OCI-LY1 (cell line): ENCODE measurements at regions not wholly inside any gene's neighbourhood (a gene's known extent, or its start where the extent isn't known, plus 50 kb on each side); places are given as distances from the start of the nearest gene placed in this dataset.

Experiments used
- EZH2 ChIP-seq: fragments of 200-600 bp; sonication (generic), shearing (Covaris generic); IDR thresholded peaks from 2 replicates; pipeline ENCODE4 v1.8.0; 2017; ENCODE audit warnings: borderline replicate concordance, mixed run types, mild to moderate bottlenecking, antibody characterized with exemption, low read length, moderate library complexity, mixed read lengths
- TF ChIP-seq, protein P1 (sequence below): fragments of 200-600 bp; sonication (generic), shearing (Covaris generic); IDR thresholded peaks from 2 replicates; pipeline ENCODE4 v1.5.1; 2017; ENCODE audit warnings: mild to moderate bottlenecking, antibody characterized with exemption, low read length, moderate library complexity, mixed read lengths

GRCh38 chr14:44135972-44136371, 371.1 kb downstream of the FSCB start:
- TF ChIP-seq, protein P1, sequence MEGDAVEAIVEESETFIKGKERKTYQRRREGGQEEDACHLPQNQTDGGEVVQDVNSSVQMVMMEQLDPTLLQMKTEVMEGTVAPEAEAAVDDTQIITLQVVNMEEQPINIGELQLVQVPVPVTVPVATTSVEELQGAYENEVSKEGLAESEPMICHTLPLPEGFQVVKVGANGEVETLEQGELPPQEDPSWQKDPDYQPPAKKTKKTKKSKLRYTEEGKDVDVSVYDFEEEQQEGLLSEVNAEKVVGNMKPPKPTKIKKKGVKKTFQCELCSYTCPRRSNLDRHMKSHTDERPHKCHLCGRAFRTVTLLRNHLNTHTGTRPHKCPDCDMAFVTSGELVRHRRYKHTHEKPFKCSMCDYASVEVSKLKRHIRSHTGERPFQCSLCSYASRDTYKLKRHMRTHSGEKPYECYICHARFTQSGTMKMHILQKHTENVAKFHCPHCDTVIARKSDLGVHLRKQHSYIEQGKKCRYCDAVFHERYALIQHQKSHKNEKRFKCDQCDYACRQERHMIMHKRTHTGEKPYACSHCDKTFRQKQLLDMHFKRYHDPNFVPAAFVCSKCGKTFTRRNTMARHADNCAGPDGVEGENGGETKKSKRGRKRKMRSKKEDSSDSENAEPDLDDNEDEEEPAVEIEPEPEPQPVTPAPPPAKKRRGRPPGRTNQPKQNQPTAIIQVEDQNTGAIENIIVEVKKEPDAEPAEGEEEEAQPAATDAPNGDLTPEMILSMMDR = no peak
- no peak for TF ChIP-seq EZH2
